SU-DHL-6 (cell line): ENCODE measurements at regions not wholly inside any gene's neighbourhood (a gene's known extent, or its start where the extent isn't known, plus 50 kb on each side); places are given as distances from the start of the nearest gene placed in this dataset.

Experiments
- H2AFZ ChIP-seq: fragments of 200-600 bp; sonication (generic); 2 replicates; pipeline ENCODE4 v1.6.1; 2014; ENCODE audit warnings: low read depth, mild to moderate bottlenecking, moderate library complexity, mixed read lengths, antibody characterized with exemption, low read length; ENCODE audit not compliant: severe bottlenecking
- H3F3A ChIP-seq: fragments of 200-600 bp; shearing (Covaris generic); 2 replicates; pipeline ENCODE4 v1.6.0; 2016; ENCODE audit warnings: antibody characterized with exemption, mild to moderate bottlenecking; ENCODE audit not compliant: insufficient read depth
- H3K27ac ChIP-seq: fragments of 200-600 bp; sonication (generic); 2 replicates; pipeline ENCODE4 v1.5.1; 2016; ENCODE audit warnings: low read depth, mild to moderate bottlenecking, low read length, moderate library complexity, mixed read lengths
- H3K27me3 ChIP-seq: fragments of 200-600 bp; sonication (generic), shearing (Covaris generic); 2 replicates; pipeline ENCODE4 v1.6.0; 2014; ENCODE audit warnings: mild to moderate bottlenecking, low read length
- H3K36me3 ChIP-seq: fragments of 200-600 bp; sonication (generic); 2 replicates; pipeline ENCODE4 v1.6.1; 2014; ENCODE audit warnings: mild to moderate bottlenecking, low read length, mixed read lengths
- H3K4me2 ChIP-seq: fragments of 300-600, 200-600 bp; shearing (Covaris generic), sonication (generic); 2 replicates; pipeline ENCODE4 v1.6.0; 2014; ENCODE audit warnings: low read length, low read depth, mild to moderate bottlenecking; ENCODE audit not compliant: poor library complexity, severe bottlenecking
- H3K4me3 ChIP-seq: fragments of 200-600 bp; sonication (generic); 2 replicates; pipeline ENCODE4 v1.5.1; 2014; ENCODE audit warnings: antibody characterized with exemption, low read length, mild to moderate bottlenecking, mixed read lengths; ENCODE audit not compliant: insufficient read depth, poor library complexity, severe bottlenecking
- H3K79me2 ChIP-seq: fragments of 200-600 bp; sonication (generic); 2 replicates; pipeline ENCODE4 v1.6.1; 2014; ENCODE audit warnings: mild to moderate bottlenecking, low read length, moderate library complexity; ENCODE audit not compliant: insufficient read depth
- H3K9ac ChIP-seq: fragments of 200-600 bp; sonication (generic); 2 replicates; pipeline ENCODE4 v1.7.0; 2014; ENCODE audit warnings: mild to moderate bottlenecking, low read length
- H3K9me2 ChIP-seq: fragments of 200-600 bp; sonication (generic); replicated peaks from 2 replicates; pipeline ENCODE4 v1.6.1; 2014; ENCODE audit warnings: low read length; ENCODE audit not compliant: insufficient read depth
- H3K9me3 ChIP-seq: fragments of 200-600 bp; sonication (generic); 2 replicates; pipeline ENCODE4 v1.6.1; 2014; ENCODE audit warnings: low read length, mixed read lengths; ENCODE audit not compliant: insufficient read depth
- H4K20me1 ChIP-seq: fragments of 200-600 bp; sonication (generic); 2 replicates; pipeline ENCODE4 v1.6.1; 2014; ENCODE audit warnings: low read depth, mild to moderate bottlenecking, antibody characterized with exemption, low read length, moderate library complexity, mixed read lengths
- CTCF ChIP-seq: fragments of 200-600 bp; sonication (generic); IDR thresholded peaks from one replicate; pipeline ENCODE4 v1.5.1; 2017; ENCODE audit warnings: antibody characterized with exemption, mild to moderate bottlenecking, low read length, moderate library complexity; ENCODE audit not compliant: insufficient read depth, poor library complexity, severe bottlenecking
- EZH2phosphoT487 ChIP-seq: fragments of 200-600 bp; sonication (generic), shearing (Covaris generic); conservative IDR thresholded peaks from 2 replicates; pipeline ENCODE4 v1.6.1; 2018; ENCODE audit warnings: mild to moderate bottlenecking, antibody characterized with exemption, low read length, moderate library complexity, mixed read lengths

- H4K20me1 ChIP-seq: no peaks in the 10 kb centered on the region
- no peak overlapping the region for H3K4me3 ChIP-seq
- H3K79me2 ChIP-seq: no peaks in the 10 kb centered on the region
- no peak overlapping the region for H2AFZ ChIP-seq
- H3K27me3 ChIP-seq: no peaks in the 10 kb centered on the region
- H3F3A ChIP-seq: no peaks in the 10 kb centered on the region
- no peak overlapping the region for H3K9ac ChIP-seq
- H3K4me2 ChIP-seq: no peak overlapping the region
- no peak overlapping the region for H3K27ac ChIP-seq
- no peaks in the 10 kb centered on the region for H3K36me3 ChIP-seq
- H3K9me2 ChIP-seq: no peaks in the 10 kb centered on the region
- TF ChIP-seq EZH2phosphoT487 (no peak), CTCF (no peak)
- no peaks in the 10 kb centered on the region for H3K9me3 ChIP-seq
These were observed 575.7 kb upstream of the ZNF717 start for GRCh38 chr3:76361010-76361409.

GRCh38 chr3:76362643-76363042, 577.3 kb upstream of the ZNF717 start:
- no peak overlapping the region for H3K27ac ChIP-seq
- H3K9ac ChIP-seq: no peak overlapping the region
- H3K79me2 ChIP-seq: no peaks in the 10 kb centered on the region
- no peak overlapping the region for H2AFZ ChIP-seq
- no peaks in the 10 kb centered on the region for H3K9me2 ChIP-seq
- H3K27me3 ChIP-seq: no peaks in the 10 kb centered on the region
- no peaks in the 10 kb centered on the region for H3F3A ChIP-seq
- H4K20me1 ChIP-seq: no peaks in the 10 kb centered on the region
- no peak overlapping the region for H3K4me3 ChIP-seq
- no peak overlapping the region for H3K4me2 ChIP-seq
- no peaks in the 10 kb centered on the region for H3K9me3 ChIP-seq
- TF ChIP-seq EZH2phosphoT487 (no peak), CTCF (no peak)
- no peaks in the 10 kb centered on the region for H3K36me3 ChIP-seq

- Histone ChIP-seq H3K9me3 (no peaks in the 10 kb centered on the region), H3K27me3 (no peaks in the 10 kb centered on the region), H3K36me3 (no peaks in the 10 kb centered on the region), H3K4me3 (no peak overlapping the region), H3K79me2 (no peaks in the 10 kb centered on the region), H3K4me2 (no peak overlapping the region), H4K20me1 (no peaks in the 10 kb centered on the region), H3F3A (no peaks in the 10 kb centered on the region), H3K27ac (no peak overlapping the region), H3K9me2 (no peaks in the 10 kb centered on the region), H3K9ac (no peak overlapping the region), H2AFZ (no peak overlapping the region)
- TF ChIP-seq EZH2phosphoT487: no peak
- no peak for TF ChIP-seq CTCF
These were observed 579.9 kb upstream of the ZNF717 start for GRCh38 chr3:76365275-76365674.

DNA sequence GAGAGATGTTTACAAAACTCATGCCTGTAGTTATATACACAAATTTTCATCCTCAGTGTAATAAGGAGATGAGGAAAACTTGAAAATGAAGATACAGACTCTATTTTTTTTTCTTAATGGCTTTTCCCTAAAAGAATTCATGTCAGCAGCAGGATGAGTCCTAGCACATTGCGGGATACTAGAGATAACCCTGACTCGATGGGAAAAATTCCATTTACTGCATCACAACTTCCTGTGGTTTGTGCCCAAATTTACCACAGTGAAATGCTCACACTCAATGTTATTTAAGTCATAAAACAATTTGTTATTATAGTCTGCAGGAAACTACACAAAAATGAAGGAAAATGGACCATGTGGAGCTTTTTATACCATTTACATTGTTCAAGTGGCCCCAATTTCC, 581.9 kb upstream of the ZNF717 start:
- Histone ChIP-seq H3K4me2 (no peak overlapping the region), H3K79me2 (no peaks in the 10 kb centered on the region), H4K20me1 (no peaks in the 10 kb centered on the region), H3K27me3 (no peaks in the 10 kb centered on the region), H3K27ac (no peak overlapping the region), H3K36me3 (no peaks in the 10 kb centered on the region), H3K9me3 (no peaks in the 10 kb centered on the region), H2AFZ (no peak overlapping the region), H3F3A (no peaks in the 10 kb centered on the region), H3K9me2 (no peaks in the 10 kb centered on the region), H3K4me3 (no peak overlapping the region), H3K9ac (no peak overlapping the region)
- no peak for TF ChIP-seq EZH2phosphoT487
- TF ChIP-seq CTCF: no peak
